ENCODE measurements at regions not wholly inside any gene's neighbourhood (a gene's known extent, or its start where the extent isn't known, plus 50 kb on each side); places are given as distances from the start of the nearest gene placed in this dataset.

- DNase-seq (ENCODE audit: low read depth) = no peak
- TF ChIP-seq, protein P1, sequence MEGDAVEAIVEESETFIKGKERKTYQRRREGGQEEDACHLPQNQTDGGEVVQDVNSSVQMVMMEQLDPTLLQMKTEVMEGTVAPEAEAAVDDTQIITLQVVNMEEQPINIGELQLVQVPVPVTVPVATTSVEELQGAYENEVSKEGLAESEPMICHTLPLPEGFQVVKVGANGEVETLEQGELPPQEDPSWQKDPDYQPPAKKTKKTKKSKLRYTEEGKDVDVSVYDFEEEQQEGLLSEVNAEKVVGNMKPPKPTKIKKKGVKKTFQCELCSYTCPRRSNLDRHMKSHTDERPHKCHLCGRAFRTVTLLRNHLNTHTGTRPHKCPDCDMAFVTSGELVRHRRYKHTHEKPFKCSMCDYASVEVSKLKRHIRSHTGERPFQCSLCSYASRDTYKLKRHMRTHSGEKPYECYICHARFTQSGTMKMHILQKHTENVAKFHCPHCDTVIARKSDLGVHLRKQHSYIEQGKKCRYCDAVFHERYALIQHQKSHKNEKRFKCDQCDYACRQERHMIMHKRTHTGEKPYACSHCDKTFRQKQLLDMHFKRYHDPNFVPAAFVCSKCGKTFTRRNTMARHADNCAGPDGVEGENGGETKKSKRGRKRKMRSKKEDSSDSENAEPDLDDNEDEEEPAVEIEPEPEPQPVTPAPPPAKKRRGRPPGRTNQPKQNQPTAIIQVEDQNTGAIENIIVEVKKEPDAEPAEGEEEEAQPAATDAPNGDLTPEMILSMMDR (IDR thresholded peaks at IDR 0.05; ENCODE audit: insufficient read depth, low read length) = no peak
- no peak overlapping the region for H3K4me3 ChIP-seq (ENCODE audit: low read depth, low read length)
These were observed 386.3 kb downstream of the LRATD1 start for GRCh38 chr2:15018814-15019213.

DNA sequence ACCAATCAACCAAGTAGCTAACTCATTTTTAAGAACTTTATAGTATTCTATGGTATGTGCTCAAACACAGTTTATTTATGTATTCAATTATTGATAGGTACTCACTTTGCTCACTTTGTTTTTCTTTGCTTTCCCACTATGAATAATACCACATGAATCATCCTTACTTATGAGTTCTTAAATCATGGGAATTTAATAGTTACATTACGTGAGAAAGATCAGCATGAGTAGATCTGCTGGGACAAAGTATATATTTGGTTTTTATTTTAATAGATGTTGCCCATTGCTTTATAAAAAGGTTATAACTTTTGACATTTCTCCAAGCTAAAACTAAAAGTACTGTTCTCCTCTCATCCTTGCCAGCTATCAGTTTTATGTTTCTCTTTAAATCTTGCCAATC lies 390.7 kb downstream of the LRATD1 start:
- DNase-seq (ENCODE audit: low read depth) = no peak
- TF ChIP-seq, protein P1 (IDR thresholded peaks at IDR 0.05; ENCODE audit: insufficient read depth, low read length) = no peak
- no peak overlapping the region for H3K4me3 ChIP-seq (ENCODE audit: low read depth, low read length)

- no peak overlapping the region for H3K4me3 ChIP-seq (ENCODE audit: low read depth, low read length)
- TF ChIP-seq, protein P1 (IDR thresholded peaks at IDR 0.05; ENCODE audit: insufficient read depth, low read length) = no peak
- DNase-seq (ENCODE audit: low read depth) = no peak
These were observed 395.9 kb downstream of the LRATD1 start for GRCh38 chr2:15028406-15028805.

DNA sequence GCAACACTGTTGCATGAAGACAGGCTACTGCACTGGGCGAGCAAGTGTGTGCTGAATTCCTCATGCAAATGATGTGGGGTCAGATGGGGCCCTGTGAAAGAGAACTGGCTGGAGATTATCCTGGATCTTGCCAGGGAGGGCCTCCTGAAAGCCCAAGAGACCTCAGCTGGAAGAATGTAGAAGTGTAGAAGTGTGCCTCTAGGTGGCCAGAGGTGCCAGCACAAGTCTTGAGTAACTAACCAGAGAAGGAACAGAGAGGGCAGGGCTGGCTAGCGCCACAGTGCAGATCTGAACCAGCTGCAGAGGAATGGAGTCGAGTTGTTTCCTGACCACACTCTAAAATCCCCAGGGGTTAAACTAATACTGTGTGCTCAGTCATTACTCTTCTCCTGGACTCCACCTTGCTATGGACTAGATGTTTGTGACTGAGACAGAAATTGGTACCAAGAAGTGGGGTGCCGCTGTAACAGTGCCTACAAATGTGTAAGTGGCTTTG lies 399.3 kb downstream of the LRATD1 start:
- DNase-seq (ENCODE audit: low read depth) = no peak
- TF ChIP-seq, protein P1 (IDR thresholded peaks at IDR 0.05; ENCODE audit: insufficient read depth, low read length) = no peak
- H3K4me3 ChIP-seq (ENCODE audit: low read depth, low read length) = no peak overlapping the region

GRCh38 chr2:15034246-15034645 lies 401.7 kb downstream of the LRATD1 start:
- no peak overlapping the region for H3K4me3 ChIP-seq (ENCODE audit: low read depth, low read length)
- no peak for DNase-seq (ENCODE audit: low read depth)
- TF ChIP-seq, protein P1 (IDR thresholded peaks at IDR 0.05; ENCODE audit: insufficient read depth, low read length) = no peak

GRCh38 chr2:15034860-15035259 lies 402.3 kb downstream of the LRATD1 start:
- DNase-seq (ENCODE audit: low read depth) = no peak
- H3K4me3 ChIP-seq (ENCODE audit: low read depth, low read length) = no peak overlapping the region

More at GRCh38 chr2:15034860-15035259, 402.3 kb downstream of the LRATD1 start:
- TF ChIP-seq, protein P1 (IDR thresholded peaks at IDR 0.05; ENCODE audit: insufficient read depth, low read length) = no peak

Measured in fibroblast of the aortic adventitia (primary cell).